ENCODE measurements at regions not wholly inside any gene's neighbourhood (a gene's known extent, or its start where the extent isn't known, plus 50 kb on each side); places are given as distances from the start of the nearest gene placed in this dataset.
A peak's percentile ranks its signal among the peaks of the same experiment; 100 is the strongest.
"Not testable (repeated sequence)": the region's sequence is repeated elsewhere in the genome, so short reads cannot be mapped to it uniquely, and the experiment has no call there.

GRCh38 chr3:3303636-3304035 lies 124.1 kb upstream of the CRBN start:
- Histone ChIP-seq H3K27me3 (no peaks in the 10 kb centered on the region), H3K9me3 (replicated peaks) (no peaks in the 10 kb centered on the region), H3K4me3 (no peak overlapping the region), H3K27ac (no peak overlapping the region), H3K36me3 (no peaks in the 10 kb centered on the region), H3K4me1 (no peaks in the 10 kb centered on the region)
- no peak for DNase-seq

- H3K27ac ChIP-seq: no peak overlapping the region
- H3K4me3 ChIP-seq: no peak overlapping the region
- DNase-seq: no peak
- no peaks in the 10 kb centered on the region for H3K9me3 ChIP-seq (replicated peaks)
- H3K4me1 ChIP-seq: no peaks in the 10 kb centered on the region
- no peaks in the 10 kb centered on the region for H3K36me3 ChIP-seq
- H3K27me3 ChIP-seq: no peaks in the 10 kb centered on the region
Observed at GRCh38 chr3:3302964-3303363, 123.5 kb upstream of the CRBN start.

GRCh38 chr3:3301476-3301875 lies 122.0 kb upstream of the CRBN start:
- no peak overlapping the region for H3K27ac ChIP-seq
- H3K4me3 ChIP-seq: no peak overlapping the region
- H3K4me1 ChIP-seq: 0 out of 2 replicates have a peak, but pooled peaks cover 4% of the 10 kb centered on the region
- no peaks in the 10 kb centered on the region for H3K27me3 ChIP-seq
- no peaks in the 10 kb centered on the region for H3K36me3 ChIP-seq
- no peaks in the 10 kb centered on the region for H3K9me3 ChIP-seq (replicated peaks)
- no peak for DNase-seq

GRCh38 chr3:3296979-3297381 lies 117.5 kb upstream of the CRBN start:
- Histone ChIP-seq H3K4me1 (0 out of 2 replicates have a peak, but pooled peaks cover 4% of the 10 kb centered on the region), H3K4me3 (no peak overlapping the region), H3K27me3 (no peaks in the 10 kb centered on the region), H3K9me3 (replicated peaks) (0 out of 2 replicates have a peak, but pooled peaks cover 3% of the 10 kb centered on the region), H3K36me3 (no peaks in the 10 kb centered on the region), H3K27ac (no peak overlapping the region)
- DNase-seq: peak in 1 of 2 experiments; percentile 9

DNA sequence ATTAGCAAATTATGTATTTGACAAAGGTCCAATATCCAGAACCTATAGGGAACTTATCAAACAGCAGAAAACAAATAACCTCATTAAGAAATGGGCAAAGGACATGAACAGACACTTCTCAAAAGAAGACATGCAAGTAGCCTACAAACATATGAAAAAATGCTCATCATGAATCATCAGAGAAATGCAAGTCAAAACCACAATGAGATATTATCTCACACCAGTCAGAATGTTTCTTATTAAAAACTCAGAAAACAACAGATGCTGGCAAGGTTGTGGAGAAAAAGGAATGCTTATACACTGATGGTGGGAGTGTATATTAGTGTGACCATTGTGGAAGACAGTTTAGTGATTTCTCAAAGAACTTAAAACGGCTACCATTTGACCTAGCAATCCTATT lies 116.1 kb upstream of the CRBN start:
- DNase-seq: no peak
- 0 out of 2 replicates have a peak, but pooled peaks cover 4% of the 10 kb centered on the region for H3K4me1 ChIP-seq

GRCh38 chr3:3291756-3292283 lies 112.3 kb upstream of the CRBN start:
- H3K9me3 ChIP-seq (replicated peaks); H3K4me3 ChIP-seq; H3K4me1 ChIP-seq; H3K36me3 ChIP-seq; H3K27me3 ChIP-seq; H3K27ac ChIP-seq; DNase-seq: not testable (repeated sequence)

More for the DNA sequence above, 116.1 kb upstream of the CRBN start:
- Histone ChIP-seq H3K36me3 (no peaks in the 10 kb centered on the region), H3K4me3 (no peak overlapping the region), H3K9me3 (replicated peaks) (0 out of 2 replicates have a peak, but pooled peaks cover 3% of the 10 kb centered on the region), H3K27ac (no peak overlapping the region), H3K27me3 (no peaks in the 10 kb centered on the region)

- DNase-seq: no peak
- H3K4me1 ChIP-seq: no peaks in the 10 kb centered on the region
- no peaks in the 10 kb centered on the region for H3K9me3 ChIP-seq (replicated peaks)
- H3K27me3 ChIP-seq: no peaks in the 10 kb centered on the region
- no peaks in the 10 kb centered on the region for H3K36me3 ChIP-seq
- no peak overlapping the region for H3K4me3 ChIP-seq
- no peak overlapping the region for H3K27ac ChIP-seq
Observed at GRCh38 chr3:3288255-3288654, 108.8 kb upstream of the CRBN start.

DNA sequence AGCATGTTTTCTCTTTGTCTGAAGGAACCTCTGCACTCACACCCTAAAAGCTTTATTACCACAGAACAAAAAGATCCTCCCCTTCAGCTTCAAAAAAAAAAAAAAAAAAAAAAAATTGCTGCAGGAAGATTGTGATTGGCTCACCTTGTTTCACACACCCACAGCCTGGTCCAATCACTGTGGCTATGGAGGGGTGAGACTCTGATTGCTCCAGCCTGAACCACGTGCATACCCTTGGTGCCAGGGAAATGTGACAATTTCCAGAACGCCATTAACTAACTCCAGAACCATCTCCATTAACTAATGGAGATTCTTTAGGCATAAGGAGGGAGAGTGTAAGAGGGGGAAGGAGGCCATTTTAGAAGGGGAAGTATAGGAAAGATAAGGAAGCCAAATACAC lies 106.5 kb upstream of the CRBN start:
- H3K27me3 ChIP-seq: no peaks in the 10 kb centered on the region
- no peak overlapping the region for H3K27ac ChIP-seq
- no peaks in the 10 kb centered on the region for H3K36me3 ChIP-seq
- no peak for DNase-seq
- no peak overlapping the region for H3K4me3 ChIP-seq
- H3K9me3 ChIP-seq (replicated peaks): no peaks in the 10 kb centered on the region
- H3K4me1 ChIP-seq: no peaks in the 10 kb centered on the region

DNA sequence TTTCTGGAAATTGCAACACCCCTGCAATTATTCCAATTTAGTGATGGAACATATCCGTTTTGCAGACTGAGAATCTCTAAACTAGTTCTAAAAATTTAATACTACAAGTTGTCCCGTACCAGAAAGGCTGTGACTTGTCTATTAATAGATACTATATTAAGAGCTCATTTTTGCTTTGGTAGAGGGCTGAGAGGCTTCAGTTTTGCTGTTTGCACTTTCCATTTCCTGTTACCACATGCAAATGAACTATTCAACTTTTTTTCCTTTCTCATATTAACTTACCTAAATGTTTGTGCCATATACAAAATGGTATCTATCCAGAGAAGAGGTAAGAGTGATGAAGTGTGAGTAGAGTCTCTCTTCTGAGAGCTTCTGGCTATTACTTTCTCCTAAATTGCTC lies 101.5 kb upstream of the CRBN start:
- no peaks in the 10 kb centered on the region for H3K36me3 ChIP-seq
- no peaks in the 10 kb centered on the region for H3K27me3 ChIP-seq
- no peak overlapping the region for H3K27ac ChIP-seq
- DNase-seq: no peak
- H3K4me1 ChIP-seq: no peaks in the 10 kb centered on the region
- H3K4me3 ChIP-seq: no peak overlapping the region
- H3K9me3 ChIP-seq (replicated peaks): no peaks in the 10 kb centered on the region

GRCh38 chr3:3280396-3280795 lies 100.9 kb upstream of the CRBN start:
- DNase-seq: peak in 1 of 2 experiments; percentile 17
- no peaks in the 10 kb centered on the region for H3K4me1 ChIP-seq
- no peak overlapping the region for H3K27ac ChIP-seq
- no peak overlapping the region for H3K4me3 ChIP-seq
- no peaks in the 10 kb centered on the region for H3K27me3 ChIP-seq
- H3K36me3 ChIP-seq: no peaks in the 10 kb centered on the region
- H3K9me3 ChIP-seq (replicated peaks): no peaks in the 10 kb centered on the region

DNA sequence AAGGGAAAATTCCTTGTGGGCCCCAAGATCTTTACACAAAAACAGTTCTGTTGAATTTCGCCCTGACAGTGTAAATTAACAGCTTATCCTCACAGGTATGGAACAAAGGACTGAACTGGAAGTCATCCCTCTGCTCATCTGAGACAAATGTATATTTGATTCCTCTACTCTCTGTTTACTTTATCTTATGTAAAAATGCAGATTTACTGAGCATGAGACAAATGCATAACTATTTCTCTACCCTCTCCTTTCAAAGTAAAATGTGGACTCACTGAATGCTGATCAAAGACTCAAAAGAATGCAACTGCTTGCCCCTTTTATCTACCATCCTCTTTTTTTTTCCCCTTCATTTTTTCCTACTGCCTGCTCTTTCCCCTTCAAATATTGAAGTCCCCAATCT lies 98.6 kb upstream of the CRBN start:
- Histone ChIP-seq H3K4me3 (no peak overlapping the region), H3K4me1 (no peaks in the 10 kb centered on the region), H3K36me3 (no peaks in the 10 kb centered on the region), H3K27me3 (no peaks in the 10 kb centered on the region), H3K27ac (no peak overlapping the region), H3K9me3 (replicated peaks) (no peaks in the 10 kb centered on the region)
- no peak for DNase-seq

- H3K27me3 ChIP-seq: no peaks in the 10 kb centered on the region
- no peak overlapping the region for H3K4me3 ChIP-seq
- no peaks in the 10 kb centered on the region for H3K9me3 ChIP-seq (replicated peaks)
- H3K27ac ChIP-seq: no peak overlapping the region
- H3K36me3 ChIP-seq: no peaks in the 10 kb centered on the region
- DNase-seq: no peak
- no peaks in the 10 kb centered on the region for H3K4me1 ChIP-seq
Observed at GRCh38 chr3:3276630-3277029, 97.1 kb upstream of the CRBN start.

DNA sequence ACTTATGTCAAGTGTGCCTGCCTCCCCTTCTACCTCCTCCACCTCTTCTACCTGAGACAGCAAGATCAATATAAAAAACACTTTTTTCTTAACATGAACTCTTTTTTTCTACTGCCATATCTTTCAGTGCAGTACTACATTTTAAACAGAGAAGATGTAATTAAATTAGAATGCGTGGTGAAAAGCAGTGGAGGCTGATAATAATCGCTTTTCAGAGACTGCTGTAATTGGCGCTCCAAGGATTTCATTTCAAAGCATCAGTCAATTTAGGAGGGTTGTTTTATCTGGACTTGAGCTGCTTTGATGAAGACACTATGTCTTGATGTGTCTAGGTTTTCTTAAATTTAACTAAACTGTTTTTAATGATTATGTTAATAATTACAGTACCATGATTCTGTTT lies 85.3 kb upstream of the CRBN start:
- DNase-seq: no peak
- Histone ChIP-seq H3K9me3 (replicated peaks) (no peaks in the 10 kb centered on the region), H3K4me1 (no peaks in the 10 kb centered on the region), H3K4me3 (no peak overlapping the region), H3K27ac (no peak overlapping the region), H3K27me3 (no peaks in the 10 kb centered on the region), H3K36me3 (no peaks in the 10 kb centered on the region)

DNA sequence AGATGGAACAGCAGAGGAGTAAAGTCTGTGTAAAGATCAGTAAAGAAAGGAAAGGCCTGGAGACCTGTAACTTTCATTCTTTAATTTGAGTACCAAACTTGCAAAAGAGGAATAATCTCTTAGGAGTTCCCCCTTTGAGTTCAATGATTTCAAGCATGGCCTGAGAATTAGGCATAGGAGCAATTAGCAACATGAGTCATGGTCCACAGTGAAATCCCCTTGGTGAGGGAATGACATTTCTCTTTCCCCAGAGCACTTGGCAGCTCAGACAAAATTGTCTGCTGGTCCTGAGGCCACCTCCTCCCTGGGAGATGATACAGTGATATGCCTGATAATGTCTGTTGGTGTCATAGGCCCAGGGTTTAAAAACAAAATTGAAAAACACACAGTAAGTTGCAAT lies 81.4 kb upstream of the CRBN start:
- Histone ChIP-seq H3K27me3 (no peaks in the 10 kb centered on the region), H3K27ac (no peak overlapping the region), H3K36me3 (no peaks in the 10 kb centered on the region), H3K9me3 (replicated peaks) (no peaks in the 10 kb centered on the region), H3K4me3 (no peak overlapping the region), H3K4me1 (no peaks in the 10 kb centered on the region)
- DNase-seq: no peak

GRCh38 chr3:3259181-3259580 lies 79.7 kb upstream of the CRBN start:
- H3K9me3 ChIP-seq (replicated peaks): no peaks in the 10 kb centered on the region
- no peaks in the 10 kb centered on the region for H3K27me3 ChIP-seq
- H3K4me1 ChIP-seq: no peaks in the 10 kb centered on the region
- H3K36me3 ChIP-seq: no peaks in the 10 kb centered on the region
- no peak overlapping the region for H3K27ac ChIP-seq
- no peak for DNase-seq
- no peak overlapping the region for H3K4me3 ChIP-seq

- H3K36me3 ChIP-seq: no peaks in the 10 kb centered on the region
- H3K27ac ChIP-seq: no peak overlapping the region
- no peaks in the 10 kb centered on the region for H3K27me3 ChIP-seq
- no peak overlapping the region for H3K4me3 ChIP-seq
- H3K9me3 ChIP-seq (replicated peaks): no peaks in the 10 kb centered on the region
- no peak for DNase-seq
- H3K4me1 ChIP-seq: no peaks in the 10 kb centered on the region
Observed at GRCh38 chr3:3258281-3258680, 78.8 kb upstream of the CRBN start.
